Dendritic cell treated with granulocyte-macrophage colony-stimulating factor and Interleukin-4, amounts not matched to agents 40 ng/mL and 50 ng/mL, for 4 days (primary cell): ENCODE measurements at regions not wholly inside any gene's neighbourhood (a gene's known extent, or its start where the extent isn't known, plus 50 kb on each side); places are given as distances from the start of the nearest gene placed in this dataset.

Source experiments
- H3K27ac Mint-ChIP-seq: one replicate; pipeline ENCODE4 v1.8.0; 2022; ENCODE audit warnings: mild to moderate bottlenecking, mixed read lengths
- H3K27me3 Mint-ChIP-seq: one replicate; pipeline ENCODE4 v1.8.0; 2022; ENCODE audit warnings: mild to moderate bottlenecking, mixed read lengths
- H3K36me3 Mint-ChIP-seq: one replicate; pipeline ENCODE4 v1.8.0; 2022; ENCODE audit warnings: low read depth, mixed read lengths
- H3K4me1 Mint-ChIP-seq: one replicate; pipeline ENCODE4 v1.8.0; 2022; ENCODE audit warnings: low read depth, mixed read lengths
- H3K4me3 Mint-ChIP-seq: one replicate; pipeline ENCODE4 v1.8.0; 2022; ENCODE audit warnings: mild to moderate bottlenecking, moderate library complexity, mixed read lengths
- H3K9me3 Mint-ChIP-seq: one replicate; pipeline ENCODE4 v1.8.0; 2022; ENCODE audit warnings: mixed read lengths
- intact Hi-C: fragments of 100-400 bp; cut with micrococcal nuclease; formaldehyde crosslinking; loops from one replicate; pipeline ENCODE4 v1.15.0; 2022

- intact Hi-C loops: no loop called here
- Mint-ChIP-seq H3K4me3 (no peak overlapping the region), H3K36me3 (no peaks in the 10 kb centered on the region), H3K27me3 (no peaks in the 10 kb centered on the region), H3K4me1 (no peaks in the 10 kb centered on the region), H3K9me3 (peaks cover 26% of the 10 kb centered on the region), H3K27ac (no peak overlapping the region)
These were observed 411.7 kb upstream of the FZD8 start for GRCh38 chr10:36053775-36054174.

GRCh38 chr10:36053271-36053670 lies 411.2 kb upstream of the FZD8 start:
- Mint-ChIP-seq H3K36me3 (no peaks in the 10 kb centered on the region), H3K4me1 (no peaks in the 10 kb centered on the region), H3K4me3 (no peak overlapping the region), H3K27ac (no peak overlapping the region), H3K27me3 (no peaks in the 10 kb centered on the region), H3K9me3 (peaks cover 26% of the 10 kb centered on the region)
- intact Hi-C loops: no loop called here

- no peak overlapping the region for H3K27ac Mint-ChIP-seq
- intact Hi-C loops: no loop called here
- H3K27me3 Mint-ChIP-seq: no peaks in the 10 kb centered on the region
- no peaks in the 10 kb centered on the region for H3K4me1 Mint-ChIP-seq
- H3K36me3 Mint-ChIP-seq: no peaks in the 10 kb centered on the region
- peaks cover 15% of the 10 kb centered on the region for H3K9me3 Mint-ChIP-seq
- no peak overlapping the region for H3K4me3 Mint-ChIP-seq
These were observed 409.4 kb upstream of the FZD8 start for GRCh38 chr10:36051500-36051991.

GRCh38 chr10:36050763-36051499 lies 408.8 kb upstream of the FZD8 start:
- no peaks in the 10 kb centered on the region for H3K4me1 Mint-ChIP-seq
- intact Hi-C loops: no loop called here
- no peak overlapping the region for H3K27ac Mint-ChIP-seq
- H3K4me3 Mint-ChIP-seq: no peak overlapping the region
- peaks cover 13% of the 10 kb centered on the region for H3K9me3 Mint-ChIP-seq
- H3K27me3 Mint-ChIP-seq: no peaks in the 10 kb centered on the region
- H3K36me3 Mint-ChIP-seq: no peaks in the 10 kb centered on the region

GRCh38 chr10:36048780-36049179 lies 406.7 kb upstream of the FZD8 start:
- Mint-ChIP-seq H3K4me1 (no peaks in the 10 kb centered on the region), H3K36me3 (no peaks in the 10 kb centered on the region)
- intact Hi-C loops: no loop called here

GRCh38 chr10:36048236-36048635 lies 406.1 kb upstream of the FZD8 start:
- no peak overlapping the region for H3K4me3 Mint-ChIP-seq
- H3K36me3 Mint-ChIP-seq: no peaks in the 10 kb centered on the region
- H3K9me3 Mint-ChIP-seq: no peaks in the 10 kb centered on the region
- H3K27me3 Mint-ChIP-seq: no peaks in the 10 kb centered on the region
- intact Hi-C loops: no loop called here
- H3K27ac Mint-ChIP-seq: no peak overlapping the region
- no peaks in the 10 kb centered on the region for H3K4me1 Mint-ChIP-seq

More at GRCh38 chr10:36048780-36049179, 406.7 kb upstream of the FZD8 start:
- no peaks in the 10 kb centered on the region for H3K27me3 Mint-ChIP-seq
- no peaks in the 10 kb centered on the region for H3K9me3 Mint-ChIP-seq
- no peak overlapping the region for H3K4me3 Mint-ChIP-seq
- H3K27ac Mint-ChIP-seq: no peak overlapping the region

- intact Hi-C loops: no loop called here
- Mint-ChIP-seq H3K27me3 (no peaks in the 10 kb centered on the region), H3K4me1 (no peaks in the 10 kb centered on the region), H3K9me3 (no peaks in the 10 kb centered on the region), H3K27ac (no peak overlapping the region), H3K4me3 (no peak overlapping the region), H3K36me3 (no peaks in the 10 kb centered on the region)
These were observed 400.0 kb upstream of the FZD8 start for GRCh38 chr10:36042135-36042534.

- no peaks in the 10 kb centered on the region for H3K9me3 Mint-ChIP-seq
- H3K4me3 Mint-ChIP-seq: no peak overlapping the region
- no peaks in the 10 kb centered on the region for H3K36me3 Mint-ChIP-seq
- no peaks in the 10 kb centered on the region for H3K27me3 Mint-ChIP-seq
- H3K4me1 Mint-ChIP-seq: no peaks in the 10 kb centered on the region
- no peak overlapping the region for H3K27ac Mint-ChIP-seq
- intact Hi-C loops: no loop called here
These were observed 396.3 kb upstream of the FZD8 start for GRCh38 chr10:36038316-36038955.

- Mint-ChIP-seq H3K9me3 (no peaks in the 10 kb centered on the region), H3K4me1 (no peaks in the 10 kb centered on the region), H3K36me3 (no peaks in the 10 kb centered on the region), H3K27me3 (no peaks in the 10 kb centered on the region), H3K4me3 (no peak overlapping the region), H3K27ac (no peak overlapping the region)
- intact Hi-C loops: no loop called here
These were observed 394.0 kb upstream of the FZD8 start for GRCh38 chr10:36036137-36036536.

GRCh38 chr10:36033808-36034207 lies 391.7 kb upstream of the FZD8 start:
- Mint-ChIP-seq H3K27me3 (no peaks in the 10 kb centered on the region), H3K4me1 (no peaks in the 10 kb centered on the region)

GRCh38 chr10:36030516-36030915 lies 388.4 kb upstream of the FZD8 start:
- intact Hi-C loops: no loop called here
- H3K4me3 Mint-ChIP-seq: no peak overlapping the region
- peaks cover 19% of the 10 kb centered on the region for H3K9me3 Mint-ChIP-seq
- H3K36me3 Mint-ChIP-seq: no peaks in the 10 kb centered on the region
- no peak overlapping the region for H3K27ac Mint-ChIP-seq
- no peaks in the 10 kb centered on the region for H3K4me1 Mint-ChIP-seq
- no peaks in the 10 kb centered on the region for H3K27me3 Mint-ChIP-seq

More at GRCh38 chr10:36033808-36034207, 391.7 kb upstream of the FZD8 start:
- no peak overlapping the region for H3K27ac Mint-ChIP-seq
- intact Hi-C loops: no loop called here
- no peaks in the 10 kb centered on the region for H3K9me3 Mint-ChIP-seq
- H3K4me3 Mint-ChIP-seq: no peak overlapping the region
- H3K36me3 Mint-ChIP-seq: no peaks in the 10 kb centered on the region

- Mint-ChIP-seq H3K4me1 (no peaks in the 10 kb centered on the region), H3K27me3 (no peaks in the 10 kb centered on the region), H3K9me3 (peaks cover 27% of the 10 kb centered on the region), H3K36me3 (no peaks in the 10 kb centered on the region), H3K27ac (no peak overlapping the region), H3K4me3 (no peak overlapping the region)
- intact Hi-C loops: no loop called here
These were observed 384.7 kb upstream of the FZD8 start for GRCh38 chr10:36026656-36027390.

- no peak overlapping the region for H3K4me3 Mint-ChIP-seq
- no peaks in the 10 kb centered on the region for H3K36me3 Mint-ChIP-seq
- peaks cover 27% of the 10 kb centered on the region for H3K9me3 Mint-ChIP-seq
- no peak overlapping the region for H3K27ac Mint-ChIP-seq
- no peaks in the 10 kb centered on the region for H3K27me3 Mint-ChIP-seq
- H3K4me1 Mint-ChIP-seq: no peaks in the 10 kb centered on the region
- intact Hi-C loops: no loop called here
These were observed 384.0 kb upstream of the FZD8 start for GRCh38 chr10:36026081-36026480.

GRCh38 chr10:36023939-36024338 lies 381.8 kb upstream of the FZD8 start:
- Mint-ChIP-seq H3K36me3 (no peaks in the 10 kb centered on the region), H3K4me3 (no peak overlapping the region), H3K27me3 (no peaks in the 10 kb centered on the region), H3K9me3 (peaks cover 27% of the 10 kb centered on the region), H3K4me1 (no peaks in the 10 kb centered on the region), H3K27ac (no peak overlapping the region)
- intact Hi-C loops: no loop called here
